ENCODE measurements at regions not wholly inside any gene's neighbourhood (a gene's known extent, or its start where the extent isn't known, plus 50 kb on each side); places are given as distances from the start of the nearest gene placed in this dataset.

DNA sequence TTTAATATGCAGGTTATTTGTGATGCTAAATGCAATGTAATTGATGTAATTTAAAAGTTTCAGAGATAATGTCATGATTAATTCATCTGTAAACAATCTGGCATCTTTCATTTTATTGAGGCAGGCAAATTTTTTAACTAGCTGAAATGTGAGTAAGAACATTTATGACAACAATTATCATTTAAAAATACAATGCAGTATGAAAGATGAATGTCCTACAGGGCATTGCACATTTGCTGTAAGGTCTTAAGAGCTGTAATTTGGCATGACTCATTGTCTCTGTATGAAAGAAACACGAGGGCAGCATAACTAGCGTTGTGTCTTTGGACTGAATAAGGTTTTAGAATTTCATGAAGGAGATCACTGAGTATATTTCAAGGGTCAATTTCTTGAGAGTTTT, 642.8 kb downstream of the PLA2G4A start:
- H3K9me3 ChIP-seq (ENCODE audit: low read depth), result no peaks in the 10 kb centered on the region
- no peaks in the 10 kb centered on the region for H3K79me2 ChIP-seq (ENCODE audit: insufficient read depth)
- in situ Hi-C loops (cut with MboI), result no loop called here
- H3K27me3 ChIP-seq (replicated peaks; ENCODE audit: insufficient read depth), result no peaks in the 10 kb centered on the region
- no peaks in the 10 kb centered on the region for H3K36me3 ChIP-seq (ENCODE audit: low read depth)
- no peak for TF ChIP-seq EZH2phosphoT487 (IDR thresholded peaks at IDR 0.05; ENCODE audit: insufficient read depth, low read depth)
- no peak for TF ChIP-seq EZH2 (IDR thresholded peaks at IDR 0.05; ENCODE audit: insufficient read depth, poor library complexity, severe bottlenecking)
- H3K4me3 ChIP-seq, result no peak overlapping the region
- H3K4me1 ChIP-seq (ENCODE audit: insufficient read depth), result peaks cover 5% of the 10 kb centered on the region; the same call in 1 of the 2 replicates
- no peak overlapping the region for H3K9ac ChIP-seq
- no peaks in the 10 kb centered on the region for H3K9me2 ChIP-seq (ENCODE audit: insufficient read depth)
- no peak overlapping the region for H3K27ac ChIP-seq
- no peak overlapping the region for H2AFZ ChIP-seq
- H3F3A ChIP-seq (ENCODE audit: insufficient read depth), result no peaks in the 10 kb centered on the region
- WGBS, 2 experiments (ENCODE audit: low coverage in 1 of 2, low lambda C conversion rate in 2 of 2, missing lambda C conversion rate in 2 of 2), result 43 to 48% methylated on average over 2 of the region's 2 CpGs
- DNase-seq, result peak; percentile 48
- no peak overlapping the region for H3K4me2 ChIP-seq (ENCODE audit: unreplicated experiment)
- H4K20me1 ChIP-seq (ENCODE audit: insufficient read depth), result no peaks in the 10 kb centered on the region; the same call in 1 of the 2 replicates

- H3K9me3 ChIP-seq (ENCODE audit: low read depth), result no peaks in the 10 kb centered on the region
- H3K4me1 ChIP-seq (ENCODE audit: insufficient read depth), result peaks cover 5% of the 10 kb centered on the region; the same call in 1 of the 2 replicates
- DNase-seq, result peak; percentile 72
- no peaks in the 10 kb centered on the region; the same call in 1 of the 2 replicates for H4K20me1 ChIP-seq (ENCODE audit: insufficient read depth)
- no peak overlapping the region for H3K27ac ChIP-seq
- H3K9ac ChIP-seq, result no peak overlapping the region
- no peak for TF ChIP-seq EZH2 (IDR thresholded peaks at IDR 0.05; ENCODE audit: insufficient read depth, poor library complexity, severe bottlenecking)
- TF ChIP-seq EZH2phosphoT487 (IDR thresholded peaks at IDR 0.05; ENCODE audit: insufficient read depth, low read depth), result no peak
- H2AFZ ChIP-seq, result no peak overlapping the region
- H3K9me2 ChIP-seq (ENCODE audit: insufficient read depth), result no peaks in the 10 kb centered on the region
- no peaks in the 10 kb centered on the region for H3K27me3 ChIP-seq (replicated peaks; ENCODE audit: insufficient read depth)
- in situ Hi-C loops (cut with MboI), result no loop called here
- no peaks in the 10 kb centered on the region for H3F3A ChIP-seq (ENCODE audit: insufficient read depth)
- no peaks in the 10 kb centered on the region for H3K79me2 ChIP-seq (ENCODE audit: insufficient read depth)
- H3K4me3 ChIP-seq, result no peak overlapping the region
- H3K4me2 ChIP-seq (ENCODE audit: unreplicated experiment), result no peak overlapping the region
- H3K36me3 ChIP-seq (ENCODE audit: low read depth), result no peaks in the 10 kb centered on the region
- 37 to 39% methylated on average over 2 of the region's 2 CpGs for WGBS, 2 experiments (ENCODE audit: low coverage in 1 of 2, low lambda C conversion rate in 2 of 2, missing lambda C conversion rate in 2 of 2)
Observed at GRCh38 chr1:187474336-187474735, 645.6 kb downstream of the PLA2G4A start.

DNA sequence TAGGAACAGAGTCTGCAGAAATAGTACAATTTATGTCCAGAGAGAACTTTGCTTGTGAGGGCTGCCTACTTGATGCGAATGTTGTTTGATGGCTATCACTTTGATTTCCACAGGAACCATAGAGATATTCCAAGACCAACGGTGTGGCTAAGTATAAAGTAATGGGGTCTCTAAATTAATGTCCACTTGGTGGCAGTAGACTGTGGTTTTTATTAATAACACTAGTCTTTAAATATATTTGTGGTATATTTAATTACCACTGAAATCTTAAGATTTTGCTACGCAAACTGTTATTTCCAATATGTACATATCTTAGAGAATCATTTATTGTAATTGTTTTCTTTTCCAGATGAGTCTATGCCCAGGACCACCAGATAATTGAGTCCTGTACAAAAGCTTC, 647.9 kb downstream of the PLA2G4A start:
- Histone ChIP-seq H3K36me3 (ENCODE audit: low read depth) (no peaks in the 10 kb centered on the region), H3F3A (ENCODE audit: insufficient read depth) (no peaks in the 10 kb centered on the region)

GRCh38 chr1:187477103-187477502, 648.4 kb downstream of the PLA2G4A start:
- Histone ChIP-seq H3K27me3 (replicated peaks; ENCODE audit: insufficient read depth) (no peaks in the 10 kb centered on the region), H3K4me1 (ENCODE audit: insufficient read depth) (no peaks in the 10 kb centered on the region), H3K4me2 (ENCODE audit: unreplicated experiment) (no peak overlapping the region), H3K79me2 (ENCODE audit: insufficient read depth) (no peaks in the 10 kb centered on the region), H4K20me1 (ENCODE audit: insufficient read depth) (no peaks in the 10 kb centered on the region; the same call in 1 of the 2 replicates), H3K36me3 (ENCODE audit: low read depth) (no peaks in the 10 kb centered on the region), H3K9ac (no peak overlapping the region), H3K9me2 (ENCODE audit: insufficient read depth) (no peaks in the 10 kb centered on the region), H2AFZ (no peak overlapping the region), H3F3A (ENCODE audit: insufficient read depth) (no peaks in the 10 kb centered on the region), H3K27ac (no peak overlapping the region), H3K9me3 (ENCODE audit: low read depth) (no peaks in the 10 kb centered on the region), H3K4me3 (no peak overlapping the region)
- WGBS, 2 experiments (ENCODE audit: low coverage in 1 of 2, low lambda C conversion rate in 2 of 2, missing lambda C conversion rate in 2 of 2), result 79 to 80% methylated on average over 2 of the region's 2 CpGs
- no peak for TF ChIP-seq EZH2phosphoT487 (IDR thresholded peaks at IDR 0.05; ENCODE audit: insufficient read depth, low read depth)
- TF ChIP-seq EZH2 (IDR thresholded peaks at IDR 0.05; ENCODE audit: insufficient read depth, poor library complexity, severe bottlenecking), result no peak
- in situ Hi-C loops (cut with MboI), result no loop called here
- no peak for DNase-seq

More for the DNA sequence above, 647.9 kb downstream of the PLA2G4A start:
- Histone ChIP-seq H3K4me1 (ENCODE audit: insufficient read depth) (peaks cover 3% of the 10 kb centered on the region; the same call in 1 of the 2 replicates), H3K9me2 (ENCODE audit: insufficient read depth) (no peaks in the 10 kb centered on the region), H3K4me2 (ENCODE audit: unreplicated experiment) (no peak overlapping the region), H3K4me3 (no peak overlapping the region), H3K9me3 (ENCODE audit: low read depth) (no peaks in the 10 kb centered on the region), H3K27me3 (replicated peaks; ENCODE audit: insufficient read depth) (no peaks in the 10 kb centered on the region), H3K27ac (no peak overlapping the region), H3K9ac (no peak overlapping the region), H4K20me1 (ENCODE audit: insufficient read depth) (no peaks in the 10 kb centered on the region; the same call in 1 of the 2 replicates), H2AFZ (no peak overlapping the region), H3K79me2 (ENCODE audit: insufficient read depth) (no peaks in the 10 kb centered on the region)
- TF ChIP-seq EZH2 (IDR thresholded peaks at IDR 0.05; ENCODE audit: insufficient read depth, poor library complexity, severe bottlenecking), result no peak
- in situ Hi-C loops (cut with MboI), result no loop called here
- WGBS, 2 experiments (ENCODE audit: low coverage in 1 of 2, low lambda C conversion rate in 2 of 2, missing lambda C conversion rate in 2 of 2), result 72 to 80% methylated on average over 3 of the region's 3 CpGs
- DNase-seq, result peak; percentile 40

DNA sequence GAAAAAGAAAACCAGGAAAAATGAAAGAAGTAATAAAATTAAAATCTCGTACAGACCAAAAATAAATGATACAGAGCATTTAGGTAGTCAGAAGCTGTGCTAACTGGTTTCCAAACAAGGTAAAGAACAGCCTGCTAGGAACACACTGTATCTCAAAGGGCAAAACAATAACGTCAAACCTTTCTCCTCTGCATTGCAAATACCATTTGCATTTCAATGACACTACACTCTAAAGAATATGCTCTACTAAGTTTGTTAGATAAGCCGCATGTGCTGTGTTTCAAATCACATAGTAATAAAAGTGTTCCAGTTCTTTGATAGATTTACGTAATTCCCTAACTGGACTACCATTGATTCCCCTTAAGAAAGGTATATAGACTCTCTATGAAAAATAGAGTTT, 648.8 kb downstream of the PLA2G4A start:
- H2AFZ ChIP-seq, result no peak overlapping the region
- H3K79me2 ChIP-seq (ENCODE audit: insufficient read depth), result no peaks in the 10 kb centered on the region
- H4K20me1 ChIP-seq (ENCODE audit: insufficient read depth), result no peaks in the 10 kb centered on the region
- no peak for TF ChIP-seq EZH2phosphoT487 (IDR thresholded peaks at IDR 0.05; ENCODE audit: insufficient read depth, low read depth)
- TF ChIP-seq EZH2 (IDR thresholded peaks at IDR 0.05; ENCODE audit: insufficient read depth, poor library complexity, severe bottlenecking), result no peak
- no peak overlapping the region for H3K4me2 ChIP-seq (ENCODE audit: unreplicated experiment)
- H3K4me3 ChIP-seq, result no peak overlapping the region
- H3K27me3 ChIP-seq (replicated peaks; ENCODE audit: insufficient read depth), result no peaks in the 10 kb centered on the region
- no peaks in the 10 kb centered on the region for H3K9me3 ChIP-seq (ENCODE audit: low read depth)
- no peaks in the 10 kb centered on the region for H3K9me2 ChIP-seq (ENCODE audit: insufficient read depth)
- no peak for DNase-seq
- no peak overlapping the region for H3K9ac ChIP-seq
- in situ Hi-C loops (cut with MboI), result no loop called here
- no peaks in the 10 kb centered on the region for H3F3A ChIP-seq (ENCODE audit: insufficient read depth)
- no peaks in the 10 kb centered on the region for H3K36me3 ChIP-seq (ENCODE audit: low read depth)
- no peak overlapping the region for H3K27ac ChIP-seq
- 81 to 86% methylated on average over 4 of the region's 4 CpGs for WGBS, 2 experiments (ENCODE audit: low coverage in 1 of 2, low lambda C conversion rate in 2 of 2, missing lambda C conversion rate in 2 of 2)
- H3K4me1 ChIP-seq (ENCODE audit: insufficient read depth), result no peaks in the 10 kb centered on the region
